CD8-positive, alpha-beta memory T cell (primary cell): ENCODE measurements at regions not wholly inside any gene's neighbourhood (a gene's known extent, or its start where the extent isn't known, plus 50 kb on each side); places are given as distances from the start of the nearest gene placed in this dataset.

ENCODE experiments used
- CTCF ChIA-PET: fragments of 350-600 bp; sonication (Branson Sonifier 250); formaldehyde crosslinking; loops from one replicate; lab custom pipeline; 2021; ENCODE audit warnings: antibody characterized with exemption; lab: Charles Lee
- POLR2A ChIA-PET: fragments of 350-600 bp; sonication (Branson Sonifier 250); formaldehyde crosslinking; loops from one replicate; lab custom pipeline; 2021; ENCODE audit warnings: antibody characterized with exemption; lab: Charles Lee
- DNase-seq, 5 donors: peaks; one replicate each; pipeline versions ENCODE4 v3.0.0 to v3.0.0-alpha.2; 2020 to 2022; ENCODE audit warnings: mixed read lengths in 1 of 5
- H3K27ac ChIP-seq: one replicate; pipeline ENCODE4 v1.7.0; 2013; ENCODE audit warnings: low read depth, mild to moderate bottlenecking, low read length, moderate library complexity
- H3K27me3 ChIP-seq: 2 replicates; pipeline ENCODE4 v1.7.0; 2013; ENCODE audit warnings: low read length, mild to moderate bottlenecking; ENCODE audit not compliant: insufficient read depth, poor library complexity, severe bottlenecking
- H3K36me3 ChIP-seq: 2 replicates; pipeline ENCODE4 v1.7.0; 2013; ENCODE audit warnings: mild to moderate bottlenecking, low read length, moderate library complexity; ENCODE audit not compliant: insufficient read depth
- H3K4me1 ChIP-seq: 2 replicates; pipeline ENCODE4 v1.7.0; 2013; ENCODE audit warnings: mild to moderate bottlenecking, low read length, moderate library complexity; ENCODE audit not compliant: insufficient read depth
- H3K4me3 ChIP-seq: 2 replicates; pipeline ENCODE4 v1.7.0; 2013; ENCODE audit warnings: mild to moderate bottlenecking, low read length
- H3K9me3 ChIP-seq: 2 replicates; pipeline ENCODE4 v1.7.0; 2013; ENCODE audit warnings: mild to moderate bottlenecking, low read length
- H3K27ac Mint-ChIP-seq, 8 donors: one replicate each; pipeline ENCODE4 v1.8.0; 2020 to 2021; ENCODE audit warnings: mixed read lengths in 8 of 8, mild to moderate bottlenecking in 6 of 8, inconsistent platforms in 3 of 8, moderate library complexity in 3 of 8
- H3K27me3 Mint-ChIP-seq, 2 donors: one replicate each; pipeline ENCODE4 v1.8.0; 2020 to 2021; ENCODE audit warnings: mixed read lengths in 2 of 2, mild to moderate bottlenecking in 1 of 2, moderate library complexity in 1 of 2
- H3K36me3 Mint-ChIP-seq, 3 donors: one replicate each; pipeline ENCODE4 v1.8.0; 2020 to 2021; ENCODE audit warnings: mixed read lengths in 3 of 3, inconsistent platforms in 1 of 3, mild to moderate bottlenecking in 1 of 3
- H3K4me1 Mint-ChIP-seq, 3 donors: one replicate each; pipeline ENCODE4 v1.8.0; 2020 to 2021; ENCODE audit warnings: mixed read lengths in 3 of 3, inconsistent platforms in 1 of 3, mild to moderate bottlenecking in 1 of 3
- H3K4me3 Mint-ChIP-seq, 7 donors: one replicate each; pipeline ENCODE4 v1.8.0; 2020 to 2021; ENCODE audit warnings: mixed read lengths in 7 of 7, mild to moderate bottlenecking in 6 of 7, moderate library complexity in 4 of 7, inconsistent platforms in 2 of 7
- H3K9me3 Mint-ChIP-seq, 5 donors: one replicate each; pipeline ENCODE4 v1.8.0; 2020 to 2022; ENCODE audit warnings: mixed read lengths in 5 of 5, mild to moderate bottlenecking in 3 of 5, moderate library complexity in 2 of 5, inconsistent platforms in 1 of 5

DNA sequence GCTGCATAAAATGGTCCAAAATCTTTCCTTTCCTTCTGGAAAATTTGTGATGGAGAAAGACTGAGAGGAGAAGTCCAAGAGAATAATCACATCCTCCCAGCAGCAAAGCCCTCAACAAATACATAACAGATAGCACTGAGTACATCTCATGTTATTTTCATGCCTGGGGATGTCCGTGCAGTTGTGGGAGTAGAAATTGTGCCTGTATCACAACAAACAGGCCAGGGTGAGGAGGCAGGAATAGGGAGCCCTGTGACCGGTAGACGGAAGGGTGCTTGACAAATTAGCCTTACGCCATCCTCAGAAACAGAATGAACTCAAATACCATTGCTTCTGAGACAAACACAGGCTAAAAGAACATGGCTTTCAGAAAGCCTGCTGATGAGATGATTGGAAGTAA is 333.2 kb upstream of the UMPS start:
- DNase-seq: no peak
- Mint-ChIP-seq H3K4me1 (no peaks in the 10 kb centered on the region), H3K36me3 (no peaks in the 10 kb centered on the region), H3K27me3 (peaks cover 0 to 22% of the 10 kb centered on the region in 2 donors), H3K27ac (no peak overlapping the region), H3K4me3 (no peak overlapping the region), H3K9me3 (no peaks in the 10 kb centered on the region)
- ChIA-PET POLR2A (no interaction called here), CTCF (no interaction called here)
- Histone ChIP-seq H3K27me3 (no peaks in the 10 kb centered on the region), H3K36me3 (no peaks in the 10 kb centered on the region), H3K4me1 (no peaks in the 10 kb centered on the region), H3K9me3 (no peaks in the 10 kb centered on the region), H3K27ac (no peak overlapping the region), H3K4me3 (no peak overlapping the region)

- POLR2A ChIA-PET: no interaction called here
- Mint-ChIP-seq H3K9me3 (no peaks in the 10 kb centered on the region), H3K27me3 (peaks cover 0 to 25% of the 10 kb centered on the region in 2 donors), H3K27ac (no peak overlapping the region), H3K4me1 (no peaks in the 10 kb centered on the region), H3K4me3 (no peak overlapping the region), H3K36me3 (no peaks in the 10 kb centered on the region)
- Histone ChIP-seq H3K4me1 (no peaks in the 10 kb centered on the region), H3K9me3 (no peaks in the 10 kb centered on the region), H3K27me3 (no peaks in the 10 kb centered on the region), H3K36me3 (no peaks in the 10 kb centered on the region), H3K4me3 (no peak overlapping the region), H3K27ac (no peak overlapping the region)
- CTCF ChIA-PET: no interaction called here
- DNase-seq: no peak
Measured at GRCh38 chr3:124398594-124398993, 331.7 kb upstream of the UMPS start.

DNA sequence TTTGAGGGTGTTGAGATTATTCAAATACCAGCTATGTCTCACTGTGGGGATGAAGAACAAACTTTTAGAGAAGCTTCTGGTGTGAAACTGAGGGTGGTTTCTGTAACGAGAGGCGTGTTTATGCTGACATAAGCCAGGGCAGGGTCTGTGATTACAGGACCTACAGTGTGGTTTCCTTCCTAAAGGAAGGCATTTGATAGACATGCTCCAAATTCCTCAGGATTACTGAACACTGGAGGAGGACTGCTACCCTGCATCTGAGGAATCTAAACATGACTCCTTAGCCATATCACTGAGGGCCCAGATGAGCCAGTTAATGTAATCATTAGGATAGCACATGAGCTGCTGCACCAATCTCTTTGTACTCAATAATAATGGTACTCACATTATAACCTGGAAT is 328.4 kb upstream of the UMPS start:
- H3K27ac Mint-ChIP-seq: no peak overlapping the region
- no peak overlapping the region for H3K4me3 ChIP-seq
- H3K27ac ChIP-seq: no peak overlapping the region
- no peak for DNase-seq
- H3K4me3 Mint-ChIP-seq: no peak overlapping the region
- POLR2A ChIA-PET: no interaction called here
- H3K9me3 Mint-ChIP-seq: no peaks in the 10 kb centered on the region
- CTCF ChIA-PET: no interaction called here
- peaks cover 3 to 15% of the 10 kb centered on the region in 2 donors for H3K27me3 Mint-ChIP-seq
- no peaks in the 10 kb centered on the region for H3K4me1 ChIP-seq
- H3K9me3 ChIP-seq: no peaks in the 10 kb centered on the region
- H3K4me1 Mint-ChIP-seq: no peaks in the 10 kb centered on the region
- H3K27me3 ChIP-seq: no peaks in the 10 kb centered on the region
- no peaks in the 10 kb centered on the region for H3K36me3 Mint-ChIP-seq
- H3K36me3 ChIP-seq: no peaks in the 10 kb centered on the region

GRCh38 chr3:124402791-124403190 is 327.5 kb upstream of the UMPS start:
- ChIA-PET CTCF (no interaction called here), POLR2A (no interaction called here)
- H3K9me3 ChIP-seq: no peaks in the 10 kb centered on the region
- Mint-ChIP-seq H3K4me3 (no peak overlapping the region), H3K4me1 (no peaks in the 10 kb centered on the region), H3K27me3 (peaks cover 3 to 15% of the 10 kb centered on the region in 2 donors), H3K9me3 (no peaks in the 10 kb centered on the region), H3K36me3 (no peaks in the 10 kb centered on the region), H3K27ac (no peak overlapping the region)
- H3K4me1 ChIP-seq: no peaks in the 10 kb centered on the region
- H3K4me3 ChIP-seq: no peak overlapping the region
- no peaks in the 10 kb centered on the region for H3K27me3 ChIP-seq
- H3K36me3 ChIP-seq: no peaks in the 10 kb centered on the region
- no peak for DNase-seq
- H3K27ac ChIP-seq: no peak overlapping the region

DNA sequence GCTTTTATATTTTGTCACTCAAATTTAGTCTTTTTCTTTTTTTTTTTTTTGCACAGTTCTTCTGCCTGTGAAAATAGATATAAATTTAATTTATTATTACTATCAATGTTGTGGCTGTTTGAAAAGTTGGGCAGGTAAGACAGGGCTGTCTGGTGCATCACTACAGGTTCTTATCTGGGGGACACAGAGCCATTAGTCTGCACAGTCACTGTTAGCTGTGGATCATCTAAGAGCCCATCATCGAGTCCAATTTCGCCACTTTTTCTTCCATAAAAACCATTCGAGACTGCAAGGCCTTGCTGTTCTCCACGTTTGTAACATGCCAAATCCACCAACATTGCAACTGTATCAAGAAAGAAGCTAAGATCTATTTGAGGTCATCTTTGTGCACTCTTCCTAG is 325.6 kb upstream of the UMPS start:
- H3K27me3 ChIP-seq: no peaks in the 10 kb centered on the region
- no peak overlapping the region for H3K4me3 ChIP-seq
- H3K27ac ChIP-seq: no peak overlapping the region
- no peaks in the 10 kb centered on the region for H3K9me3 ChIP-seq
- H3K36me3 ChIP-seq: no peaks in the 10 kb centered on the region
- CTCF ChIA-PET: no interaction called here
- Mint-ChIP-seq H3K27ac (peak overlapping the region in 1 of 8 donors; percentile 52), H3K4me1 (no peaks in the 10 kb centered on the region), H3K36me3 (no peaks in the 10 kb centered on the region), H3K4me3 (no peak overlapping the region), H3K9me3 (no peaks in the 10 kb centered on the region), H3K27me3 (peaks cover 3 to 15% of the 10 kb centered on the region in 2 donors)
- POLR2A ChIA-PET: interaction anchor here (0.7 kb wide), 1 partner anchor 830 kb away, joined by 3 read pairs; no protein-coding TSS in a partner anchor
- no peaks in the 10 kb centered on the region for H3K4me1 ChIP-seq
- no peak for DNase-seq

- Mint-ChIP-seq H3K9me3 (no peaks in the 10 kb centered on the region), H3K4me3 (no peak overlapping the region), H3K27ac (no peak overlapping the region), H3K4me1 (no peaks in the 10 kb centered on the region), H3K36me3 (no peaks in the 10 kb centered on the region), H3K27me3 (peaks cover 8 to 20% of the 10 kb centered on the region in 2 donors)
- Histone ChIP-seq H3K36me3 (no peaks in the 10 kb centered on the region), H3K4me3 (no peak overlapping the region), H3K27me3 (no peaks in the 10 kb centered on the region), H3K27ac (no peak overlapping the region), H3K9me3 (no peaks in the 10 kb centered on the region), H3K4me1 (no peaks in the 10 kb centered on the region)
- ChIA-PET POLR2A (no interaction called here), CTCF (no interaction called here)
- no peak for DNase-seq
Measured at GRCh38 chr3:124407260-124407659, 323.0 kb upstream of the UMPS start.

- POLR2A ChIA-PET: no interaction called here
- CTCF ChIA-PET: no interaction called here
- Mint-ChIP-seq H3K27ac (no peak overlapping the region), H3K36me3 (no peaks in the 10 kb centered on the region), H3K4me3 (no peak overlapping the region), H3K9me3 (no peaks in the 10 kb centered on the region), H3K4me1 (no peaks in the 10 kb centered on the region), H3K27me3 (peaks cover 11 to 18% of the 10 kb centered on the region in 2 donors)
- no peaks in the 10 kb centered on the region for H3K36me3 ChIP-seq
- no peak for DNase-seq
- no peaks in the 10 kb centered on the region for H3K4me1 ChIP-seq
- no peak overlapping the region for H3K4me3 ChIP-seq
- H3K27me3 ChIP-seq: no peaks in the 10 kb centered on the region
- no peak overlapping the region for H3K27ac ChIP-seq
- no peaks in the 10 kb centered on the region for H3K9me3 ChIP-seq
Measured at GRCh38 chr3:124409650-124410275, 320.5 kb upstream of the UMPS start.

GRCh38 chr3:124410471-124410870 is 319.8 kb upstream of the UMPS start:
- Mint-ChIP-seq H3K27ac (no peak overlapping the region), H3K4me3 (no peak overlapping the region), H3K27me3 (peaks cover 11 to 15% of the 10 kb centered on the region in 2 donors), H3K4me1 (no peaks in the 10 kb centered on the region), H3K9me3 (no peaks in the 10 kb centered on the region), H3K36me3 (no peaks in the 10 kb centered on the region)
- Histone ChIP-seq H3K4me3 (no peak overlapping the region), H3K4me1 (no peaks in the 10 kb centered on the region), H3K27ac (no peak overlapping the region), H3K9me3 (no peaks in the 10 kb centered on the region), H3K36me3 (no peaks in the 10 kb centered on the region), H3K27me3 (no peaks in the 10 kb centered on the region)
- CTCF ChIA-PET: no interaction called here
- no peak for DNase-seq
- POLR2A ChIA-PET: no interaction called here
